Epithelial cell of proximal tubule (primary cell): ENCODE measurements at regions not wholly inside any gene's neighbourhood (a gene's known extent, or its start where the extent isn't known, plus 50 kb on each side); places are given as distances from the start of the nearest gene placed in this dataset.

ENCODE experiments used
- DNase-seq: peaks from one replicate; pipeline ENCODE4 v3.0.0-alpha.2; 2011; ENCODE audit warnings: low read depth
- H3K4me3 ChIP-seq: 2 replicates; pipeline ENCODE4 v1.5.1; 2011; ENCODE audit warnings: low read depth, mild to moderate bottlenecking, low read length
- CTCF ChIP-seq: conservative IDR thresholded peaks from 2 replicates; pipeline ENCODE4 v1.5.1; 2012; ENCODE audit warnings: low read depth, mild to moderate bottlenecking, low read length

- TF ChIP-seq CTCF: no peak
- no peak overlapping the region for H3K4me3 ChIP-seq
- DNase-seq: no peak
These were observed 77.4 kb downstream of the PSMG1 start for GRCh38 chr21:39105836-39106235.

- DNase-seq: no peak
- H3K4me3 ChIP-seq: no peak overlapping the region
- TF ChIP-seq CTCF: no peak
These were observed 77.9 kb downstream of the PSMG1 start for GRCh38 chr21:39105341-39105765.

GRCh38 chr21:39104911-39105310, 78.3 kb downstream of the PSMG1 start:
- no peak for TF ChIP-seq CTCF
- no peak for DNase-seq
- H3K4me3 ChIP-seq: no peak overlapping the region

- no peak for TF ChIP-seq CTCF
- no peak overlapping the region for H3K4me3 ChIP-seq
- DNase-seq: no peak
These were observed 79.6 kb downstream of the PSMG1 start for GRCh38 chr21:39103689-39104088.

GRCh38 chr21:39099859-39100258, 83.4 kb downstream of the PSMG1 start:
- DNase-seq: no peak
- no peak overlapping the region for H3K4me3 ChIP-seq
- TF ChIP-seq CTCF: no peak

GRCh38 chr21:39098696-39099200, 84.5 kb downstream of the PSMG1 start:
- TF ChIP-seq CTCF: no peak
- no peak for DNase-seq
- H3K4me3 ChIP-seq: no peak overlapping the region

- no peak overlapping the region for H3K4me3 ChIP-seq
- no peak for DNase-seq
- no peak for TF ChIP-seq CTCF
These were observed 85.3 kb downstream of the PSMG1 start for GRCh38 chr21:39097981-39098380.
